NCI-H446 (cell line): ENCODE measurements at regions not wholly inside any gene's neighbourhood (a gene's known extent, or its start where the extent isn't known, plus 50 kb on each side); places are given as distances from the start of the nearest gene placed in this dataset.

Source experiments
- DNase-seq, 2 experiments: peaks; one replicate each; lab custom pipeline; 2025; lab: John Stamatoyannopoulos, UW

DNA sequence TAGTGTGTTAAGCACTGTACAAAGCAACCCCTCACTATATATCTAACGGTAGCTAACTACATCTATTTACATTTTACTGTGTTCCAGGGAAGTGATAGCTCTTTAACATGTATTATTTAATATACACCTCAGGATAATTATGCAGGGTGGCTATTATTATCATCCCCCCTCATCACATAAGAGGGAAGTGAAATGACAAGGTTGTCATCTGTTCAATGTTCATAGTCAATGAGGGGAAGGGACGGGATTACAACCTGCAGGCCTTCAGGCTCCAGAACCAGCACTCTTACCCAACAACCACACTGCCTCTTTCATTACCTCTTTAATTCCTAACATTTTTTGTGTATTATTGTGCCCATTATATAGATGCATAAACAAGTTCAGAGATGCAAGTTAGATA lies 238.7 kb upstream of the ANO3 start:
- no peak for DNase-seq

- no peak for DNase-seq
Observed at GRCh38 chr11:26095340-26095739, 236.6 kb upstream of the ANO3 start.

- DNase-seq, result no peak
Observed at GRCh38 chr11:26096451-26096850, 235.5 kb upstream of the ANO3 start.

- no peak for DNase-seq
Observed at GRCh38 chr11:26102325-26102724, 229.6 kb upstream of the ANO3 start.

GRCh38 chr11:26105762-26106423 lies 226.0 kb upstream of the ANO3 start:
- DNase-seq, result no peak

DNA sequence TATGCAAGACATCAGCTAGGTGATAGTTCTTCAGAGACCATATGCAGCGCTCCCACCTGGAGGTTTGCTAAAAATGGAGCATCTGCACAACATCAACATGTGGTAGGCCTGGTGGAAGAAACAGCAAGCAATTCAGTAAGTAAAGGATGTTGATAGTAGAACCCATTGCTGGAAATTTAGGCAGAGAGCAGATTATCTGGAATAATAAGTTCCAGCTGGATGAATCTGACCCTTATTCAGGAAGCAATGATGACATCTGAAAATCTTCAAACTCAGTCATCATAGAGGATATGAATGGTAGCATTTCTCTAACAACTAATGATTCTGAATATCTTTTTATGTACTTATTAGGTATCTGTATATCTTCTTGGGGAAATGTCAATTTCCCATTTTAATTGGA lies 225.2 kb upstream of the ANO3 start:
- DNase-seq, result no peak

DNA sequence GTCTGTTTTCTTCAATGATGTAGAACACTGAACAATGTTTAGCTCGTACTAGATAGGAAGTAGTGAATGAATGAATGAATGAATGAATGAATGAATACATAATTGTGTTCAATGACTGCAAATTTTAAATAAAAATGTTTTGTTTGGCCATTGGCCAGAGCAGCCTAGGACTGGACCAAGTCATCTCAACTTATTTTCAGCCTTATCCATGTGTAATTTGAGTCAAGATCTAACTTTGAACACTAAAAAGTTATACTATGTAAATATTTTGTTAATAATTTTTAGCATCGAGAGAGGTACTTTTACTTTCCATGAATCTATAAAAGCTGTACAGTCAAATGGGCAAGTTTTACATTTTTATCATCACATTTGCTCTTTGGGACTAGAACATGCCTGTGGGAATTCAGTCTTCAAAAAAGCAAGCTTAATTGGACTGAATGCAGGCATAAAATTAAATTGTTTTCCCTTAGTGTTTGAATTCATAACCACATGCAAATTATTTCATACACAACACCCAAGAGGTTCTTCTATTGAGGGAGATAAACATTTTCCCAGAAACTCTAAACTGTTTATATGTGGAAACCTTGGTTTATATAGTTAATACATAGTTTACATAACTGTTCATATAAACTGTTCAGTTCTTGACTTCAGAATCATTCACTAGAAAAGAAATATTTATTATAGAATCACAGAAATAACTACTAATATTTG lies 222.1 kb upstream of the ANO3 start:
- no peak for DNase-seq

DNA sequence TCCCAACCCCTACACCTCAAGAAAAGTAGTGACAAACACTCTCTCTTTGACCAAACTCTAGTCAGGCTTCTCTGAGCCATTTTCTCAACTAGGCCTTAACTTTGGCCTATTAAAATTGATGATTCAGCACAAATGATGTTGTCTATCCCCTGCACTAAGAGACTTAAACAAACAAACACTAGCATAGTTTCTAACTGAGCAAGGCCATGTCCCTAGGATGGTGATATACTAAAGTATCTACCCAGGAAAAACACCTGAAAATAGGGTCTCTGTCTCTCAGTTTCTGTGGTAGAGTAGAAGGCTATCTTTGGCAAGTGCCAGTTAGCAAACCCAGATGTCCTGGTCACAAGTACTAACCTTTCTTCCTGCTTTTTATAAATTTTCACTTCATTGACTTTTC lies 219.7 kb upstream of the ANO3 start:
- DNase-seq, result no peak

GRCh38 chr11:26121466-26121865 lies 210.5 kb upstream of the ANO3 start:
- no peak for DNase-seq

DNA sequence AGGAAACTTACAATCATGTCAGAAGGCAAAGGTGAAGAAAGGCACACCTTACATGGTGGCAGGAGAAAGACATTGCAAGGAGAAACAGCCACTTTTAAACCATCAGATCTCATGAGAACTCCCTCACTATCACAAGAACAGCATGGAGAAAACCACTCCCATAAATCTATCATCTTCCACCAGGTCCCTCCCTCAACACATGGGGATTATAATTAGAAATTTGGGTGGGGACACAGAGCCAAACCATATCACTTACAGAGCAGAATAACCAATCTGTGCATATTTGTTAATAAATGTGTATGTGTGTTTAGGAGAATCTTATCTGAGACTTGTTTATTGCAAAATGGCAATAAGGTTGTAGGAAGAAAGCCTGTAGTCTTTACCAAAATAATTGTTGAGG lies 205.2 kb upstream of the ANO3 start:
- no peak for DNase-seq

GRCh38 chr11:26127336-26127735 lies 204.6 kb upstream of the ANO3 start:
- no peak for DNase-seq

- DNase-seq, result no peak
Observed at GRCh38 chr11:26131406-26131805, 200.5 kb upstream of the ANO3 start.

DNA sequence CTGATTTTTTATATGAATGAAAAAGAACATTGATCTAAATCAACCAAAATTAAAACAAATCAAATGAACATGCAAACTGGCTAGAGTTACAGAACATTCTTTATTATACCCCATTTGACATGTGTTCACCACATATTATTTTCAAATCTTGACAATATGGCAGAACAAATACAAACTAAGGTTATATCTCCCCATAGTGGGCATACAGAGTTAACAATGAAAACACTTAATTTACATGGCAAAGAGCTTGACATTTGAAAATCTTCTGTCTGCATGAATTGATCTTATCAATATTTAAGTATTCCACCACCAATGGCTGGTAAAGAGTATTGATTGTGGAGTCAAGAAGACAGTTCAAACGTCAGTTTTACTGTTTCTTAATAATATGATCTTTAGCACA lies 197.9 kb upstream of the ANO3 start:
- no peak for DNase-seq

- DNase-seq, result no peak
Observed at GRCh38 chr11:26134481-26135355, 197.2 kb upstream of the ANO3 start.

GRCh38 chr11:26137651-26138050 lies 194.3 kb upstream of the ANO3 start:
- DNase-seq, result no peak

- no peak for DNase-seq
Observed at GRCh38 chr11:26142891-26143290, 189.0 kb upstream of the ANO3 start.

DNA sequence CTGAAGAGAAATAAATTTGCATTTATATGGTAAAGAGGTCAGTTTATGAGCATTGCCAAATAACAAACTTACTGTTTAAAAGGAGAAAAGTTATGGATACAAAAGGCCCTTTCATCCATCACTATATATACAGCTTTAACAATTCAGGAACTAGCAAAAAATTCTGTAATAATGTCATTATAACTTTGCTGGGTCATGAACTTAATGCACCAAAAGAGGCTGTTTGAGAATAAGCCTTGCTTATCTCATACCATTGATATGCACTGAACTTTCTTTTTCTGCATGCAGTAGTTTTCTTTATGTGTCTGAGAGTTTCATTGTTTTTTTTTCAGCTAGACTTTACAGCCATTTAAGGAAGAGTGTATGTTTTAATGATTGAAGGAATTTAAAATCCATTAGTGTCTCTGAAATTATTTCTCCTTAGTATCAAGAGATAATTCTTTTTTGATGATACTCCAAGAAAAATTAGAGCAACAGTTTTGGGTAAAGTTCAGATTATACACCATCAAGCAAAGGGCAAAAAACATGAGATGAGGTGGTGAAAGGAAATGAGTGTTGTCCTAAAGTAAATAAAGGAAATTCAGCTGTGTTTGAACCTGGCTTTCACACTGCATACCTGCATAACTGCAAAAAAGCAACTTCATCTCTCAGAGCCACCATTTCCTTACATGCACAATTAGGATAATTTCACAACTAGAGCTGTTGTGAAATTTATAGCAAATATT lies 188.2 kb upstream of the ANO3 start:
- DNase-seq, result no peak

GRCh38 chr11:26144291-26144690 lies 187.6 kb upstream of the ANO3 start:
- no peak for DNase-seq

DNA sequence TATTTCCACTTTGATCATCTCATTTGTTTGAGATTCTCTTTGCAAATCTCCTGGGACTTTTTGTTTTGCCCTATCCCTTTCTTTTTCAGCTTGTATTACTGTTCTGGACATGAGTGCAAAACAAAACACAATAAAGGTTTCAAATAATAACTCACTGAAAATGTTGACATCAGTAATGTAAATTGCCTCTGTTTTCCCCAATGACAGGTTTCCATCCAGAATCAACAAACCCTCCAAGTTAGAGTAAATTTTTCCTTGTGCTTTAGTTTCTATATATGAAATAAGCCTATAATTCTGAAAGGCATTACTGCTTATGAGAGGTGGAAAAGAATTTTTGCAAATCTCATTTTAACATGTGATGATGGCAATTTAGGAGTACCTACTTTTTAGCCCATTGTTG lies 187.0 kb upstream of the ANO3 start:
- no peak for DNase-seq

GRCh38 chr11:26149585-26149984 lies 182.3 kb upstream of the ANO3 start:
- DNase-seq, result no peak

GRCh38 chr11:26150031-26150430 lies 181.9 kb upstream of the ANO3 start:
- DNase-seq, result no peak

- no peak for DNase-seq
Observed at GRCh38 chr11:26158251-26158650, 173.7 kb upstream of the ANO3 start.
